ENCODE measurements at regions not wholly inside any gene's neighbourhood (a gene's known extent, or its start where the extent isn't known, plus 50 kb on each side); places are given as distances from the start of the nearest gene placed in this dataset.
A peak's percentile ranks its signal among the peaks of the same experiment; 100 is the strongest.

DNA sequence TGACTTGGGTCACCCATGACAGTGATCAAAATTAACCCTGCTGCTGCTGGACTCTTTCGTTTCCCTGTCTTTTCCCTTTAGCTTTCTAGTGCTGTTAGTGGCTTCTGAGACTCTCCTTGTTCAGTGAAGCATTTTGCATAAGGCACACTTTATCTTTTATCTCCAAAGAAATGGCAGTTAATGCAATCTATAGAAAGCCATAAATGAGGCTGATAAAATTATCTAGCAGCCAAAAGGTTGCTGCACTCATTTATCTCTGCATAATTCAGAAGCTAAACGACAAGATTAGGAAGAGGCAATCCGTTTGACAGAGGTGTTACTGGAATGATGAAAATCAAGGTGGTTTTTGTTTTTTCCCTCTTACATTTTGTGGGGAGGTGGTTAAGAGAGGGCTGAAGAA lies 1109.5 kb upstream of the EEF2KMT start:
- Histone ChIP-seq H3K9me3 (no peaks in the 10 kb centered on the region), H3K27ac (no peak overlapping the region), H3K27me3 (no peaks in the 10 kb centered on the region), H3K4me1 (no peaks in the 10 kb centered on the region), H3K36me3 (no peaks in the 10 kb centered on the region), H3K9ac (ENCODE audit: low read depth in 2 of 2, low read length in 2 of 2) (no peak overlapping the region), H3K4me3 (no peak overlapping the region)
- TF ChIP-seq, protein P1, sequence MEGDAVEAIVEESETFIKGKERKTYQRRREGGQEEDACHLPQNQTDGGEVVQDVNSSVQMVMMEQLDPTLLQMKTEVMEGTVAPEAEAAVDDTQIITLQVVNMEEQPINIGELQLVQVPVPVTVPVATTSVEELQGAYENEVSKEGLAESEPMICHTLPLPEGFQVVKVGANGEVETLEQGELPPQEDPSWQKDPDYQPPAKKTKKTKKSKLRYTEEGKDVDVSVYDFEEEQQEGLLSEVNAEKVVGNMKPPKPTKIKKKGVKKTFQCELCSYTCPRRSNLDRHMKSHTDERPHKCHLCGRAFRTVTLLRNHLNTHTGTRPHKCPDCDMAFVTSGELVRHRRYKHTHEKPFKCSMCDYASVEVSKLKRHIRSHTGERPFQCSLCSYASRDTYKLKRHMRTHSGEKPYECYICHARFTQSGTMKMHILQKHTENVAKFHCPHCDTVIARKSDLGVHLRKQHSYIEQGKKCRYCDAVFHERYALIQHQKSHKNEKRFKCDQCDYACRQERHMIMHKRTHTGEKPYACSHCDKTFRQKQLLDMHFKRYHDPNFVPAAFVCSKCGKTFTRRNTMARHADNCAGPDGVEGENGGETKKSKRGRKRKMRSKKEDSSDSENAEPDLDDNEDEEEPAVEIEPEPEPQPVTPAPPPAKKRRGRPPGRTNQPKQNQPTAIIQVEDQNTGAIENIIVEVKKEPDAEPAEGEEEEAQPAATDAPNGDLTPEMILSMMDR (IDR thresholded peaks at IDR 0.05) = no peak
- no peak for DNase-seq
- intact Hi-C loops (cut with DNase I) = no loop called here

DNA sequence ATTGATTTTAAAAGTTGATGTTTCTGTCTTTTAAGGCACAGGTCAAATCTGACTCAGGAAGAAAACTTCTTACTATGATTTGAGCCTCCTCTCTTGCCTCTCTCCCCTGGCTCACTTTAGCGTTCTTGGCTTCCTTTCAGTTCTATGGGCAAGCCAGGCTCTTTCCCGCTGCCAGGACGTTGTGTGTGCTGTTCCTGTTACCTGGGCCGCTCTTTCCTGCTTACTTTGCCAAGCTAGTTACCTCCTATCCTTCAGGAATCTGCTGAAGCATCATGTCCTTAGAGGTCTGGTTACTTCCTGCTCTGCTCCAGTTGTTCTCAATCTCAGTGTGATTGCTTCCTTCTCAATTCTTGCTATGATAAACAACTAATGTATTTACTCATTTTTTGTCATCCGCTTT lies 1108.5 kb upstream of the EEF2KMT start:
- DNase-seq = peak; percentile 42
- H3K27me3 ChIP-seq = no peaks in the 10 kb centered on the region

DNA sequence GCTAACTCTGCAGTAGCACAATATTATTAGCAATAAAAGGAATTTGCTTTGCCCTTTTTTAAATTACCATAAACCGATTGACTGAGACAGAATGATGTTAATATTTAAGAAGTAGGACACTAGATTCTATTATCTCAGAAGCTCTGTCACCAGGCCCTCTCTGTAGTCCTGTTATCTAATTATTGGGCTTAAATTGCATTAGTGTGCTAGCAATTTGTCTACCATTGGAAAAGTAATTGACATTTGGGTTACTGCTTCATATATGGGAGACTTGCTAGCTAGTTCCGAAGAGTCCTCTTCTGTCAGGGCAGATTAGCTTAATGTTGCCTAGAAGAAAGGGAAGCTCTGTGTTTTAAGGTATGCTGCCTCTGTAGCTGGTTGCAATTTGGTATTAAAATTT lies 1107.3 kb upstream of the EEF2KMT start:
- intact Hi-C loops (cut with DNase I) = no loop called here
- Histone ChIP-seq H3K27me3 (no peaks in the 10 kb centered on the region), H3K9ac (ENCODE audit: low read depth in 2 of 2, low read length in 2 of 2) (no peak overlapping the region), H3K9me3 (no peaks in the 10 kb centered on the region), H3K4me3 (no peak overlapping the region), H3K4me1 (no peaks in the 10 kb centered on the region), H3K36me3 (no peaks in the 10 kb centered on the region), H3K27ac (no peak overlapping the region)
- TF ChIP-seq, protein P1 (IDR thresholded peaks at IDR 0.05) = no peak
- no peak for DNase-seq

More for the DNA sequence above, 1108.5 kb upstream of the EEF2KMT start:
- H3K27ac ChIP-seq = no peak overlapping the region
- H3K4me1 ChIP-seq = no peaks in the 10 kb centered on the region
- no peak overlapping the region for H3K4me3 ChIP-seq
- TF ChIP-seq, protein P1 (IDR thresholded peaks at IDR 0.05) = no peak
- intact Hi-C loops (cut with DNase I) = no loop called here
- no peaks in the 10 kb centered on the region for H3K36me3 ChIP-seq
- no peaks in the 10 kb centered on the region for H3K9me3 ChIP-seq
- no peak overlapping the region for H3K9ac ChIP-seq (ENCODE audit: low read depth in 2 of 2, low read length in 2 of 2)

DNA sequence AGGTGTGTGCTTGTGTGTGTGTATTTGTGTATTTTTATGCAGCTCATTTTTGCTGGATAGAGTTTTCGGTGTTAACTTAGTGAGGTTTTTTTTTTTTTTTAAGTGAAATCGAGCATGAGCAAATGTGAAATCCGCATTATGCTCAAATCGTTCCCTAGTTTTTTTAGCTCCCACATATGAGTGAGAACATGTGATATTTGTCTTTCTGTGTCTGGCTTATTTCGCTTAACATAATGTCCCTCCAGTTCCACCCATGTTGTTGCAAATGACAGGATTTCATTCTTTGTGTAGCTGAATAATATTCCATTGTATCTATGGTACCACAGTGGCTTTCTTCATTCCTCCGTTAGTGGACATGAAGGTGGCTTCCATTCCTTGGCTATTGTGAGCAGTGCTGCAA lies 1103.3 kb upstream of the EEF2KMT start:
- no peaks in the 10 kb centered on the region for H3K36me3 ChIP-seq
- no peak for DNase-seq
- TF ChIP-seq, protein P1 (IDR thresholded peaks at IDR 0.05) = no peak
- no peak overlapping the region for H3K4me3 ChIP-seq
- intact Hi-C loops (cut with DNase I) = no loop called here
- no peaks in the 10 kb centered on the region for H3K27me3 ChIP-seq
- H3K9ac ChIP-seq (ENCODE audit: low read depth in 2 of 2, low read length in 2 of 2) = no peak overlapping the region
- H3K9me3 ChIP-seq = no peaks in the 10 kb centered on the region
- no peaks in the 10 kb centered on the region for H3K4me1 ChIP-seq
- H3K27ac ChIP-seq = no peak overlapping the region

DNA sequence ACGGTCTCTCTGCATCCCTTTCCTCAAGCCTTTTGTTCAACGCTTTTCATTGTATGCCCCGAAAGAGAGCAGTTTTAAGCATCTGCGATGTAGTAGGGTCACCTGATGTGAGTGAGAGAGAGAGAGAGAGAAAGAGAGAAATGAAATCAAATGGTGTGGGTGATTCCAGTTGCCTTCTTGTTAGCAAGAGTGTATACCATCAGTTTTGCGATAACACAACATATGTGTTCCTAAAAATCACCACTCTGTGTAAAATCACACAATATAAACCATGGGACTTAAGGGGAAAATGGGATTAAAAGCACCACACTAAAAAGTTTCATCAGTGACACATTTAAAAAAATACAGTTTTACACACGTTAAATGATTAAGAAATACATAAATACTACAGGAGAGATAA lies 1102.7 kb upstream of the EEF2KMT start:
- H3K36me3 ChIP-seq = no peaks in the 10 kb centered on the region
- H3K9me3 ChIP-seq = no peaks in the 10 kb centered on the region
- no peaks in the 10 kb centered on the region for H3K4me1 ChIP-seq
- DNase-seq = no peak
- intact Hi-C loops (cut with DNase I) = no loop called here
- H3K9ac ChIP-seq (ENCODE audit: low read depth in 2 of 2, low read length in 2 of 2) = no peak overlapping the region
- no peak overlapping the region for H3K27ac ChIP-seq
- no peaks in the 10 kb centered on the region for H3K27me3 ChIP-seq
- TF ChIP-seq, protein P1 (IDR thresholded peaks at IDR 0.05) = no peak
- no peak overlapping the region for H3K4me3 ChIP-seq

DNA sequence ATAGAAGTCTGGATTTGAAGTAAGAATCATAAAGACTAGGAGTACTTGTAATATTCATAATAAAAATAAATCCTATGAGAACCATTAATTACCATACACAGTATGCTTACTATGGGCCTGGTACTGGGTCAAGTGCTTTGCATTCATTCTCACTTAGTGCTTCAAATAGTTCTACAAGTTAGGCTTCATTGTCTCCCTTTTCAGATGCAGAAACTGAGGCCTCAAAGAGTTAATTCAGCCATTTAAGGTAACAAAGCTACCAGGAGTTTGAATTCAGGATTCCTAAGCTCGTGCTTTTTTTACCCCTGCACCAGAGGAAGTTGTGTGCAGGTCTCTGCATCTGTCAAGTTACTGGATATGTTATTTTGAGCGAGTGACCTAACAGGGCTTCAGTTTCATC lies 1098.4 kb upstream of the EEF2KMT start:
- Histone ChIP-seq H3K4me1 (no peaks in the 10 kb centered on the region), H3K27ac (no peak overlapping the region), H3K27me3 (no peaks in the 10 kb centered on the region), H3K36me3 (no peaks in the 10 kb centered on the region), H3K9ac (ENCODE audit: low read depth in 2 of 2, low read length in 2 of 2) (no peak overlapping the region), H3K9me3 (no peaks in the 10 kb centered on the region), H3K4me3 (no peak overlapping the region)
- no peak for DNase-seq
- intact Hi-C loops (cut with DNase I) = no loop called here
- TF ChIP-seq, protein P1 (IDR thresholded peaks at IDR 0.05) = no peak

Measured in colonic mucosa (tissue), 4 donors.